K562 (cell line): ENCODE measurements at regions not wholly inside any gene's neighbourhood (a gene's known extent, or its start where the extent isn't known, plus 50 kb on each side); places are given as distances from the start of the nearest gene placed in this dataset.
"Not testable (repeated sequence)": the region's sequence is repeated elsewhere in the genome, so short reads cannot be mapped to it uniquely, and the experiment has no call there.

ENCODE experiments used
- ATAC-seq: fragments of 200-7000 bp; cut with Tn5 transposase; 3 replicates; pipeline ENCODE4 v1.9.1; 2020; ENCODE audit warnings: moderate library complexity
- BruUV-seq: library from RNA; stranded (reverse); fragments of 400-500 nt; replicated peaks from 2 replicates; lab custom pipeline; 2021; lab: Mats Ljungman, UMichigan
- CTCF ChIA-PET: fragments of 300-600 bp; formaldehyde crosslinking; extraction: SDS; loops from one replicate; lab custom pipeline; 2021; ENCODE audit warnings: low intra/inter-chr PET ratio; lab: Yijun Ruan, JAX
- POLR2A ChIA-PET: fragments of 300-600, 350-650 bp; sonication (Branson Sonifier 250); formaldehyde crosslinking; extraction: SDS; loops from one replicate; lab custom pipeline; 2021; ENCODE audit warnings: antibody characterized with exemption, inconsistent platforms; lab: Yijun Ruan, JAX
- DNase-seq, 4 experiments: peaks; one replicate each; pipeline versions ENCODE4 v3.0.0 to v3.0.0-alpha.2; 2011 to 2018; ENCODE audit warnings: low spot score in 3 of 4, mixed read lengths in 3 of 4; ENCODE audit errors: extremely low read depth in 1 of 4
- FAIRE-seq: peaks from 2 replicates; lab custom pipeline; 2011; peaks lifted over from hg19 to GRCh38; lab: Jason Lieb, UNC
- H2AFZ ChIP-seq: 2 replicates; pipeline ENCODE4 v1.6.0; 2011; ENCODE audit warnings: low read depth, low read length, control low read depth, inconsistent platforms
- H3K27ac ChIP-seq: fragments of 200-600 bp; 3 replicates; pipeline ENCODE4 v1.8.0; 2011; ENCODE audit warnings: low read depth, mild to moderate bottlenecking, control low read depth, inconsistent platforms, low read length, moderate library complexity, mixed read lengths; ENCODE audit errors: extremely low read depth
- H3K27me3 ChIP-seq, 2 experiments: fragments of 300-600 bp in 1 of 2; 2 replicates in 1 of 2; 3 replicates in 1 of 2; pipeline versions ENCODE4 v1.6.0 to v1.8.0; 2011; ENCODE audit warnings: inconsistent platforms in 2 of 2, low read length in 2 of 2, mild to moderate bottlenecking in 1 of 2, mixed read lengths in 1 of 2, moderate library complexity in 1 of 2; ENCODE audit not compliant: control insufficient read depth in 2 of 2, insufficient read depth in 2 of 2
- H3K36me3 ChIP-seq: fragments of 300-600 bp; 3 replicates; pipeline ENCODE4 v1.8.0; 2011; ENCODE audit warnings: mild to moderate bottlenecking, low read length, inconsistent platforms; ENCODE audit not compliant: control insufficient read depth, insufficient read depth
- H3K4me1 ChIP-seq, 2 experiments: fragments of 200-600 bp in 1 of 2; replicated peaks in 1 of 2; 2 replicates in 1 of 2; 3 replicates in 1 of 2; pipeline versions ENCODE4 v1.5.1 to v1.8.0; 2011; ENCODE audit warnings: inconsistent platforms in 2 of 2, low read length in 2 of 2, mild to moderate bottlenecking in 1 of 2, mixed read lengths in 1 of 2, moderate library complexity in 1 of 2; ENCODE audit not compliant: control insufficient read depth in 2 of 2, insufficient read depth in 2 of 2
- H3K4me2 ChIP-seq: 2 replicates; pipeline ENCODE4 v1.6.1; 2011; ENCODE audit warnings: low read length, control low read depth, inconsistent platforms, mixed read lengths; ENCODE audit not compliant: insufficient read depth
- H3K4me3 ChIP-seq: fragments of 200-600 bp; sonication (generic), shearing (Covaris generic); 2 replicates; pipeline ENCODE4 v1.5.1; 2016; ENCODE audit warnings: control low read depth, inconsistent platforms
- H3K79me2 ChIP-seq: fragments of 200-600 bp; 3 replicates; pipeline ENCODE4 v1.8.0; 2011; ENCODE audit warnings: low read length, inconsistent platforms; ENCODE audit not compliant: control insufficient read depth, insufficient read depth
- H3K9ac ChIP-seq, 2 experiments: 2 replicates each; pipeline versions ENCODE4 v1.6.0 to v1.6.1; 2011; ENCODE audit warnings: low read depth in 2 of 2, low read length in 2 of 2, control low read depth in 1 of 2, inconsistent platforms in 1 of 2, mild to moderate bottlenecking in 1 of 2, mixed read lengths in 1 of 2; ENCODE audit not compliant: insufficient read depth in 1 of 2
- H3K9me1 ChIP-seq: one replicate; pipeline ENCODE4 v1.6.0; 2011; ENCODE audit warnings: inconsistent platforms, mild to moderate bottlenecking, low read length, moderate library complexity; ENCODE audit not compliant: control insufficient read depth, insufficient read depth
- H3K9me3 ChIP-seq: replicated peaks from 2 replicates; pipeline ENCODE4 v1.5.1; 2011; ENCODE audit warnings: low read depth, low read length, inconsistent platforms; ENCODE audit not compliant: control insufficient read depth, insufficient read depth
- H4K20me1 ChIP-seq: replicated peaks from 2 replicates; pipeline ENCODE4 v1.6.1; 2011; ENCODE audit warnings: low read length, inconsistent platforms, mixed read lengths; ENCODE audit not compliant: control insufficient read depth, insufficient read depth
- MXD1 ChIP-seq: fragments of 250-450 bp; sonication (Bioruptor Pico); IDR thresholded peaks from 2 replicates; pipeline ENCODE4 v1.8.0; 2021; ENCODE audit warnings: borderline replicate concordance, mild to moderate bottlenecking, moderate library complexity; ENCODE audit not compliant: poor library complexity, severe bottlenecking
- ZNF431 ChIP-seq: sonication (generic); formaldehyde crosslinking; IDR thresholded peaks from 2 replicates; pipeline ENCODE4 v1.8.0; 2022; ENCODE audit warnings: mild to moderate bottlenecking, missing genetic modification reagents
- WGBS: fragments of 100-300 bp; shearing (Covaris generic); methylation state at CpG from one replicate; pipeline ENCODE4 v1.1.6; 2016; ENCODE audit warnings: low coverage, mixed read lengths; ENCODE audit not compliant: insufficient coverage; ENCODE audit errors: missing lambda C conversion rate; 5-methylcytosine and 5-hydroxymethylcytosine counted together
- in situ Hi-C: fragments of 300-500 bp; cut with MboI; formaldehyde crosslinking; loops from 4 replicates; pipeline ENCODE4 v1.15.0; 2018; ENCODE audit warnings: inconsistent platforms, mixed read lengths
- intact Hi-C: fragments of 100-400 bp; cut with micrococcal nuclease; formaldehyde crosslinking; loops from 2 replicates; pipeline ENCODE4 v1.14.2; 2022

GRCh38 chr1:172727956-172728603 is 69.2 kb downstream of the FASLG start (continued):
- no peak for TF ChIP-seq MXD1 (CRISPR knock-in tag)

- ATAC-seq, H3K4me2 ChIP-seq, H3K36me3 ChIP-seq, H3K9me1 ChIP-seq, H3K9ac ChIP-seq, H3K4me1 ChIP-seq, H3K27ac ChIP-seq, CTCF ChIA-PET, POLR2A ChIA-PET, H3K79me2 ChIP-seq, BruUV-seq, H4K20me1 ChIP-seq, H3K4me3 ChIP-seq, H3K9me3 ChIP-seq, DNase-seq, FAIRE-seq, H3K27me3 ChIP-seq, H2AFZ ChIP-seq: not testable (repeated sequence)
- in situ Hi-C loops (loop anchor here (5.0 to 25.0 kb wide), 2 partner anchors 276 to 1359 kb away; no protein-coding TSS in a partner anchor), intact Hi-C loops (loop anchor here (1.0 to 5.0 kb wide), 2 partner anchors 278 to 726 kb away; no protein-coding TSS in a partner anchor)
- peak; percentile 94 for TF ChIP-seq ZNF431 (CRISPR knock-in tag)
- 33% methylated on average over 1 of the region's 1 CpG for whole genome bisulfite sequencing
Observed at GRCh38 chr1:172728705-172729104, 69.8 kb downstream of the FASLG start.
